WTC11 (cell line): ENCODE measurements at regions not wholly inside any gene's neighbourhood (a gene's known extent, or its start where the extent isn't known, plus 50 kb on each side); places are given as distances from the start of the nearest gene placed in this dataset.

ENCODE experiments used
- ATAC-seq: fragments of 200-7000 bp; cut with Tn5 transposase; 2 replicates; pipeline ENCODE4 v1.10.0; 2021; ENCODE audit warnings: mild to moderate bottlenecking, moderate library complexity
- CTCF ChIA-PET: fragments of 300-600 bp; sonication (Branson Sonifier 250); formaldehyde crosslinking; loops from one replicate; lab custom pipeline; 2021; ENCODE audit warnings: antibody characterized with exemption; lab: Charles Lee
- POLR2A ChIA-PET: fragments of 350-600 bp; sonication (Branson Sonifier 250); formaldehyde crosslinking; loops from one replicate; lab custom pipeline; 2021; ENCODE audit warnings: antibody characterized with exemption; lab: Charles Lee
- DNase-seq: peaks from one replicate; pipeline ENCODE4 v3.0.0; 2021; ENCODE audit warnings: low spot score
- H3K27ac Mint-ChIP-seq: 2 replicates; pipeline ENCODE4 v1.8.0; 2021; ENCODE audit warnings: mixed read lengths
- H3K27me3 Mint-ChIP-seq: 2 replicates; pipeline ENCODE4 v1.8.0; 2021; ENCODE audit warnings: low read depth, mild to moderate bottlenecking, moderate library complexity, mixed read lengths
- H3K36me3 Mint-ChIP-seq: 2 replicates; pipeline ENCODE4 v1.8.0; 2021; ENCODE audit warnings: mixed read lengths
- H3K4me1 Mint-ChIP-seq: 2 replicates; pipeline ENCODE4 v1.8.0; 2022; ENCODE audit warnings: mixed read lengths
- H3K4me3 Mint-ChIP-seq: 2 replicates; pipeline ENCODE4 v1.8.0; 2021; ENCODE audit warnings: mild to moderate bottlenecking, moderate library complexity, mixed read lengths
- H3K9me3 Mint-ChIP-seq: 2 replicates; pipeline ENCODE4 v1.8.0; 2021; ENCODE audit warnings: mixed read lengths
- CDX4 ChIP-seq: fragments of 250-450 bp; sonication (Bioruptor Pico); IDR thresholded peaks from 2 replicates; pipeline ENCODE4 v1.9.0; 2021; ENCODE audit warnings: moderate library complexity, mild to moderate bottlenecking, inconsistent platforms, borderline replicate concordance
- CTCF ChIP-seq: fragments of 200-600 bp; IDR thresholded peaks from 2 replicates; pipeline ENCODE4 v1.8.0; 2022; ENCODE audit warnings: antibody characterized with exemption
- ETV6 ChIP-seq: sonication (generic); formaldehyde crosslinking; IDR thresholded peaks from 2 replicates; pipeline ENCODE4 v1.8.1; 2022; ENCODE audit warnings: mild to moderate bottlenecking, missing genetic modification reagents
- GRHL2 ChIP-seq: fragments of 250-450 bp; sonication (Bioruptor Pico); IDR thresholded peaks from 2 replicates; pipeline ENCODE4 v1.8.0; 2022; ENCODE audit warnings: mild to moderate bottlenecking, moderate library complexity; ENCODE audit not compliant: insufficient replicate concordance, severe bottlenecking
- HMGA2 ChIP-seq: fragments of 250-450 bp; sonication (Bioruptor Pico); IDR thresholded peaks from 2 replicates; pipeline ENCODE4 v1.4.0; 2021; ENCODE audit warnings: mild to moderate bottlenecking, moderate library complexity
- HMGXB4 ChIP-seq: sonication (generic); formaldehyde crosslinking; IDR thresholded peaks from 2 replicates; pipeline ENCODE4 v1.8.1; 2023; ENCODE audit warnings: mild to moderate bottlenecking, moderate library complexity, missing genetic modification reagents
- KAT7 ChIP-seq: sonication (generic); formaldehyde crosslinking; IDR thresholded peaks from 2 replicates; pipeline ENCODE4 v1.8.1; 2023; ENCODE audit warnings: missing genetic modification reagents, mild to moderate bottlenecking, borderline replicate concordance
- MAX ChIP-seq: sonication (generic); formaldehyde crosslinking; IDR thresholded peaks from 2 replicates; pipeline ENCODE4 v1.8.0; 2022; ENCODE audit warnings: mild to moderate bottlenecking, missing genetic modification reagents
- MXD4 ChIP-seq: fragments of 250-450 bp; sonication (Bioruptor Pico); IDR thresholded peaks from 2 replicates; pipeline ENCODE4 v1.8.0; 2021; ENCODE audit warnings: mild to moderate bottlenecking, moderate library complexity, borderline replicate concordance
- NR3C1 ChIP-seq: sonication (generic); formaldehyde crosslinking; conservative IDR thresholded peaks from 2 replicates; pipeline ENCODE4 v1.8.1; 2023; ENCODE audit warnings: low read depth, mild to moderate bottlenecking, missing genetic modification reagents
- PRDM15 ChIP-seq: sonication (generic); formaldehyde crosslinking; IDR thresholded peaks from 2 replicates; pipeline ENCODE4 v1.8.0; 2022; ENCODE audit warnings: missing genetic modification reagents
- PREB ChIP-seq: sonication (generic); formaldehyde crosslinking; IDR thresholded peaks from 2 replicates; pipeline ENCODE4 v1.8.1; 2022; ENCODE audit warnings: mild to moderate bottlenecking, missing genetic modification reagents, moderate library complexity, borderline replicate concordance
- STAT6 ChIP-seq: sonication (generic); formaldehyde crosslinking; conservative IDR thresholded peaks from 2 replicates; pipeline ENCODE4 v1.8.1; 2023; ENCODE audit warnings: mild to moderate bottlenecking, low read depth, missing genetic modification reagents, moderate library complexity
- TCF7 ChIP-seq: sonication (generic); formaldehyde crosslinking; IDR thresholded peaks from 2 replicates; pipeline ENCODE4 v1.8.0; 2022; ENCODE audit warnings: mild to moderate bottlenecking, low read depth, missing genetic modification reagents, moderate library complexity
- USF2 ChIP-seq: sonication (generic); formaldehyde crosslinking; IDR thresholded peaks from 2 replicates; pipeline ENCODE4 v1.8.1; 2023; ENCODE audit warnings: mild to moderate bottlenecking, missing genetic modification reagents, moderate library complexity
- ZMAT4 ChIP-seq: fragments of 250-450 bp; sonication (Bioruptor Pico); IDR thresholded peaks from 2 replicates; pipeline ENCODE4 v1.9.0; 2021; ENCODE audit warnings: mild to moderate bottlenecking
- ZNF219 ChIP-seq: sonication (generic); formaldehyde crosslinking; IDR thresholded peaks from 2 replicates; pipeline ENCODE4 v1.8.0; 2023; ENCODE audit warnings: missing genetic modification reagents, mild to moderate bottlenecking, borderline replicate concordance
- ZNF671 ChIP-seq: fragments of 250-450 bp; sonication (Bioruptor Pico); IDR thresholded peaks from 2 replicates; pipeline ENCODE4 v1.8.0; 2021; ENCODE audit warnings: mild to moderate bottlenecking

GRCh38 chr4:143046454-143046853 lies 138.3 kb upstream of the USP38 start:
- ATAC-seq (no peak), DNase-seq (no peak)
- Mint-ChIP-seq H3K36me3 (no peaks in the 10 kb centered on the region), H3K9me3 (peaks cover 3% of the 10 kb centered on the region; the same call in 1 of the 2 replicates), H3K27ac (no peak overlapping the region), H3K27me3 (no peaks in the 10 kb centered on the region), H3K4me3 (no peak overlapping the region), H3K4me1 (no peaks in the 10 kb centered on the region)
- CTCF ChIA-PET = no interaction called here
- TF ChIP-seq MAX (CRISPR knock-in tag) (no peak), ZNF671 (CRISPR knock-in tag) (no peak), STAT6 (CRISPR knock-in tag) (no peak), ZNF219 (no peak), PRDM15 (CRISPR knock-in tag) (no peak), NR3C1 (CRISPR knock-in tag) (no peak), TCF7 (CRISPR knock-in tag) (no peak), PREB (CRISPR knock-in tag) (no peak), HMGA2 (no peak), ETV6 (CRISPR knock-in tag) (no peak), ZMAT4 (CRISPR knock-in tag) (no peak), USF2 (no peak), HMGXB4 (CRISPR knock-in tag) (no peak), GRHL2 (no peak), CTCF (no peak), MXD4 (CRISPR knock-in tag) (no peak), KAT7 (CRISPR knock-in tag) (no peak), CDX4 (no peak)
- POLR2A ChIA-PET = no interaction called here
